ENCODE measurements at regions not wholly inside any gene's neighbourhood (a gene's known extent, or its start where the extent isn't known, plus 50 kb on each side); places are given as distances from the start of the nearest gene placed in this dataset.

GRCh38 chr5:88419931-88420330 lies 151.3 kb upstream of the TMEM161B start:
- TF ChIP-seq, protein P1, sequence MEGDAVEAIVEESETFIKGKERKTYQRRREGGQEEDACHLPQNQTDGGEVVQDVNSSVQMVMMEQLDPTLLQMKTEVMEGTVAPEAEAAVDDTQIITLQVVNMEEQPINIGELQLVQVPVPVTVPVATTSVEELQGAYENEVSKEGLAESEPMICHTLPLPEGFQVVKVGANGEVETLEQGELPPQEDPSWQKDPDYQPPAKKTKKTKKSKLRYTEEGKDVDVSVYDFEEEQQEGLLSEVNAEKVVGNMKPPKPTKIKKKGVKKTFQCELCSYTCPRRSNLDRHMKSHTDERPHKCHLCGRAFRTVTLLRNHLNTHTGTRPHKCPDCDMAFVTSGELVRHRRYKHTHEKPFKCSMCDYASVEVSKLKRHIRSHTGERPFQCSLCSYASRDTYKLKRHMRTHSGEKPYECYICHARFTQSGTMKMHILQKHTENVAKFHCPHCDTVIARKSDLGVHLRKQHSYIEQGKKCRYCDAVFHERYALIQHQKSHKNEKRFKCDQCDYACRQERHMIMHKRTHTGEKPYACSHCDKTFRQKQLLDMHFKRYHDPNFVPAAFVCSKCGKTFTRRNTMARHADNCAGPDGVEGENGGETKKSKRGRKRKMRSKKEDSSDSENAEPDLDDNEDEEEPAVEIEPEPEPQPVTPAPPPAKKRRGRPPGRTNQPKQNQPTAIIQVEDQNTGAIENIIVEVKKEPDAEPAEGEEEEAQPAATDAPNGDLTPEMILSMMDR (IDR thresholded peaks at IDR 0.05; ENCODE audit: borderline replicate concordance, extremely low read depth, low read length, poor library complexity, severe bottlenecking) = no peak
- no peak for TF ChIP-seq EZH2 (IDR thresholded peaks at IDR 0.05; ENCODE audit: borderline replicate concordance, low read depth, low read length, severe bottlenecking)

Data from DND-41 (cell line).